ENCODE measurements at regions not wholly inside any gene's neighbourhood (a gene's known extent, or its start where the extent isn't known, plus 50 kb on each side); places are given as distances from the start of the nearest gene placed in this dataset.
"Not testable (repeated sequence)": the region's sequence is repeated elsewhere in the genome, so short reads cannot be mapped to it uniquely, and the experiment has no call there.

- no peak for DNase-seq (ENCODE audit: low read depth, low spot score)
- Mint-ChIP-seq H3K27me3 (ENCODE audit: low read depth) (no peaks in the 10 kb centered on the region), H3K36me3 (ENCODE audit: low read depth) (no peaks in the 10 kb centered on the region), H3K4me1 (no peaks in the 10 kb centered on the region), H3K4me3 (no peak overlapping the region), H3K27ac (ENCODE audit: unreplicated experiment) (no peak overlapping the region), H3K9me3 (no peaks in the 10 kb centered on the region)
- TF ChIP-seq, protein P1, sequence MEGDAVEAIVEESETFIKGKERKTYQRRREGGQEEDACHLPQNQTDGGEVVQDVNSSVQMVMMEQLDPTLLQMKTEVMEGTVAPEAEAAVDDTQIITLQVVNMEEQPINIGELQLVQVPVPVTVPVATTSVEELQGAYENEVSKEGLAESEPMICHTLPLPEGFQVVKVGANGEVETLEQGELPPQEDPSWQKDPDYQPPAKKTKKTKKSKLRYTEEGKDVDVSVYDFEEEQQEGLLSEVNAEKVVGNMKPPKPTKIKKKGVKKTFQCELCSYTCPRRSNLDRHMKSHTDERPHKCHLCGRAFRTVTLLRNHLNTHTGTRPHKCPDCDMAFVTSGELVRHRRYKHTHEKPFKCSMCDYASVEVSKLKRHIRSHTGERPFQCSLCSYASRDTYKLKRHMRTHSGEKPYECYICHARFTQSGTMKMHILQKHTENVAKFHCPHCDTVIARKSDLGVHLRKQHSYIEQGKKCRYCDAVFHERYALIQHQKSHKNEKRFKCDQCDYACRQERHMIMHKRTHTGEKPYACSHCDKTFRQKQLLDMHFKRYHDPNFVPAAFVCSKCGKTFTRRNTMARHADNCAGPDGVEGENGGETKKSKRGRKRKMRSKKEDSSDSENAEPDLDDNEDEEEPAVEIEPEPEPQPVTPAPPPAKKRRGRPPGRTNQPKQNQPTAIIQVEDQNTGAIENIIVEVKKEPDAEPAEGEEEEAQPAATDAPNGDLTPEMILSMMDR (conservative IDR thresholded peaks at IDR 0.05): no peak
These were observed 115.1 kb upstream of the CHODL start for GRCh38 chr21:18129526-18129925.

DNA sequence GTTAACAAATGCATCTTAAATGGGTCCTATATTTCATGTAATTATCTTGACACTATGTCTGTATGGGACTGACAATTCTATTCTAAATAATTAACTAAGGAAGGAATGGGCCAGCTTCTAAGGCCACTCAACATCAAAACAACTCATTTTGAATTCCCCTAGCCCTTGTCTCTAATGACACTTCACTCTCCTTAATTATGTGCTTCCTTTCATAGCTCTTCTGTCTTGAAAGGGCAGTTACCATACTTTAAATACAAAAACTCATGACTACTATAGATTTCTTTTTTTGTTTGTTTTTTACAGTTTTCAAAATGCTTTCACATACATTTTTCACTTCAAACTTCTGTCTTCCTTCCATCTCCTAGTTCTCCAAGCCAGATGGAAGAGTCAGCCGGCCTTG lies 126.1 kb upstream of the CHODL start:
- Mint-ChIP-seq H3K36me3 (ENCODE audit: low read depth) (no peaks in the 10 kb centered on the region), H3K27ac (ENCODE audit: unreplicated experiment) (no peak overlapping the region), H3K27me3 (ENCODE audit: low read depth) (no peaks in the 10 kb centered on the region), H3K4me1 (peaks cover 9% of the 10 kb centered on the region), H3K9me3 (no peaks in the 10 kb centered on the region), H3K4me3 (no peak overlapping the region)
- DNase-seq (ENCODE audit: low read depth, low spot score): no peak
- TF ChIP-seq, protein P1 (conservative IDR thresholded peaks at IDR 0.05): no peak

- no peak for DNase-seq (ENCODE audit: low read depth, low spot score)
- TF ChIP-seq, protein P1 (conservative IDR thresholded peaks at IDR 0.05): no peak
- H3K36me3 Mint-ChIP-seq (ENCODE audit: low read depth): no peaks in the 10 kb centered on the region
- peaks cover 9% of the 10 kb centered on the region for H3K4me1 Mint-ChIP-seq
- no peak overlapping the region for H3K27ac Mint-ChIP-seq (ENCODE audit: unreplicated experiment)
- no peaks in the 10 kb centered on the region for H3K9me3 Mint-ChIP-seq
- H3K4me3 Mint-ChIP-seq: no peak overlapping the region
- no peaks in the 10 kb centered on the region for H3K27me3 Mint-ChIP-seq (ENCODE audit: low read depth)
These were observed 127.5 kb upstream of the CHODL start for GRCh38 chr21:18117176-18117575.

GRCh38 chr21:18114810-18115209 lies 129.8 kb upstream of the CHODL start:
- no peaks in the 10 kb centered on the region for H3K9me3 Mint-ChIP-seq
- no peak overlapping the region for H3K27ac Mint-ChIP-seq (ENCODE audit: unreplicated experiment)
- DNase-seq (ENCODE audit: low read depth, low spot score): no peak
- TF ChIP-seq, protein P1 (conservative IDR thresholded peaks at IDR 0.05): no peak
- H3K4me1 Mint-ChIP-seq: peaks cover 9% of the 10 kb centered on the region
- H3K36me3 Mint-ChIP-seq (ENCODE audit: low read depth): no peaks in the 10 kb centered on the region
- no peak overlapping the region for H3K4me3 Mint-ChIP-seq
- no peaks in the 10 kb centered on the region for H3K27me3 Mint-ChIP-seq (ENCODE audit: low read depth)

DNA sequence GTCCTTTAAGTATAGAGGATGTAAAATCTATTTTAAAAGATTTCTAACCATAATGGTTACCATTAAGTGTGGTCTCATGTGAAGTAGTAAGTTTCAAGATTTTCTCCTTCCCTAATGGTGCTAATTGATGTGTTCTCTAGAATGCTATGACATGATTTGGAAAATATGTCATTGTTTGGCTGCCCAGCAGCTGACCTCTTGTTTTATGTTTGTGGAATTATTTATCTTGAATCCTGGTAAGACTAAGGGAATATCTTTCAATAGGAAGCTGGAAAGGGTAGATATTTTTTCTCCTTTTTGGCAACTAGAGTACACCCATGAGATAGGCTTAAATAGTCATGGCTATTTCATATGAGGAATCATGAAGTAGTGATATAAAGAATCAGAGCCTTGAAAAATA lies 139.8 kb upstream of the CHODL start:
- no peaks in the 10 kb centered on the region for H3K27me3 Mint-ChIP-seq (ENCODE audit: low read depth)
- no peaks in the 10 kb centered on the region for H3K4me1 Mint-ChIP-seq
- H3K4me3 Mint-ChIP-seq: no peak overlapping the region
- no peaks in the 10 kb centered on the region for H3K36me3 Mint-ChIP-seq (ENCODE audit: low read depth)
- no peak overlapping the region for H3K27ac Mint-ChIP-seq (ENCODE audit: unreplicated experiment)
- peaks cover 4% of the 10 kb centered on the region for H3K9me3 Mint-ChIP-seq
- TF ChIP-seq, protein P1 (conservative IDR thresholded peaks at IDR 0.05): no peak
- DNase-seq (ENCODE audit: low read depth, low spot score): no peak

DNA sequence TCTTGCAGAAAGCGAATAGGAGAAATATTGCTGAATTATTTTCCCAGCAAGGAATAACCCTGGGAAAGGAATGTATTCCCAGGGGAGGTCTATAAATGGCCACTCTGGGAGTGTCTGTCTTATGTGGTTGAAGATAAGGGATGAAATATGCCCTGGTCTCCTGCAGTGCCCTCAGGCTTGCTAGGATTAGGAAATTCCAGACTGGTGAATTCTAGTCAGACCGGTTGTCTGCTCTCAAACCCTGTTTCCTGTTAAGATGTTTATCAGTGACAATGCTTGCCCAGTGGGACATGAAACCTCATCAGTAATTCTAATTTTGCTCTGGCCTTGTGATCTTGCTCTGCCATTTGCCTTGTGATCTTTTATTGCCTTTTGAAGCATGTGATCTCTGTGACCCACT lies 148.2 kb upstream of the CHODL start:
- H3K9me3 Mint-ChIP-seq: peaks cover 21% of the 10 kb centered on the region
- H3K4me3 Mint-ChIP-seq; H3K27me3 Mint-ChIP-seq (ENCODE audit: low read depth); H3K4me1 Mint-ChIP-seq; H3K27ac Mint-ChIP-seq (ENCODE audit: unreplicated experiment); DNase-seq (ENCODE audit: low read depth, low spot score): not testable (repeated sequence)
- peaks cover 13% of the 10 kb centered on the region for H3K36me3 Mint-ChIP-seq (ENCODE audit: low read depth)

Measured in neural crest cell (in vitro differentiated cells).